C1 segment of cervical spinal cord (tissue), 14 donors: ENCODE measurements at regions not wholly inside any gene's neighbourhood (a gene's known extent, or its start where the extent isn't known, plus 50 kb on each side); places are given as distances from the start of the nearest gene placed in this dataset.
"Not testable (repeated sequence)": the region's sequence is repeated elsewhere in the genome, so short reads cannot be mapped to it uniquely, and the experiment has no call there.

ENCODE experiments used
- DNase-seq, 14 donors: peaks; one replicate each; lab custom pipeline; 2025; lab: John Stamatoyannopoulos, UW

- DNase-seq: no peak
Measured at GRCh38 chr13:111663505-111663904, 343.1 kb downstream of the TEX29 start.

DNA sequence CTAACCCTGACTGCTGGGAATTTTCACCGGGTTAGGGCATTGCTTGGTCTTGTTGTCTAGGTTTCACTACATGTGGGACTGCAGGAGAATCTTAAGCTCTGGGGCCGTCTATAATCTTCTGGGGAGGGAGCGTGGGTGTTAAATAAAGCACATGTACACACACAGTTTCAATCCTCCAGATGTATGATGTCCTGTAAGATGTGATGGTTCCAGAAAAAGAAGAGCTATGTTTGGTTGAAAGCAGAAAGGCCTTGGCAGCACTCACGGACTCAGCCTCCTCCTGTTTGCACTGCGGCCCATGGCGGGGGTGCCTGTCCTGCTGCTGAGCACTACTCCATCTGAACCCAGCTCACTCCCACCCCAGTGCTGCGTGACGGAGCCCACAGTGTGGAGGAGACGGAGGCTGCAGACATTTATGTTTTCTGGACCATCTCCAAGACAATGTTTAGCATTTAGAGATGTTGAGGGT, 343.5 kb downstream of the TEX29 start:
- no peak for DNase-seq

- no peak for DNase-seq
Measured at GRCh38 chr13:111664696-111665095, 344.3 kb downstream of the TEX29 start.

- no peak for DNase-seq
Measured at GRCh38 chr13:111665691-111666095, 345.3 kb downstream of the TEX29 start.

DNA sequence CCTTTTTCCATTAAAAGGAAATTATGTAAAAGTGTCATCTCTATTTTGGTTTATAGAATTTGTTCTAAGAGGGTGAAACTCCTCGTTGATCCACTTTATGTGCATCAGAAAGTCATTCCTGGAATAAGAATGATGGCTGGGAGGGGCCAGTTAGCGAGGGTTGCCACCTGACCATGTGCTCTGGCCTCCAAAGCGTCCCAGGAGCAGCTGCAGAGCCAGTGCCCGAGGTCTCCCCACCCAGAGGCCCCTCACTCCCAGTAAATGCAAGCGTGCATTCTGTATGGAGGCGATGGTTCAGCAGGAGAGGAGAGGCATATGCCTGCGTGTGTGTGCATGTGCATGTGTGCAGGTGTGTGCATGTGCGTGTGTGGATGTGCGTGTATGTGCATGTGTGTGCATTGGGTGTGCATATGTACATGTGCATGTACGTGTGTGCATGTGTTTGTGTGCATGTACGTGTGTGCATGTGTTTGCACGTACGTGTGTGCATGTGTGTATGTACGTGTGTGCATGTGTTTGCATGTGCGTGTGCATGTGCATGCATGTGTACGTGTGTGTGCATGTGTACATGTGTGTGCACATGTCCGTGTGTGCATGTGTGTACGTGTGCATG, 345.8 kb downstream of the TEX29 start:
- no peak for DNase-seq

GRCh38 chr13:111667757-111668156, 347.3 kb downstream of the TEX29 start:
- DNase-seq: no peak

DNA sequence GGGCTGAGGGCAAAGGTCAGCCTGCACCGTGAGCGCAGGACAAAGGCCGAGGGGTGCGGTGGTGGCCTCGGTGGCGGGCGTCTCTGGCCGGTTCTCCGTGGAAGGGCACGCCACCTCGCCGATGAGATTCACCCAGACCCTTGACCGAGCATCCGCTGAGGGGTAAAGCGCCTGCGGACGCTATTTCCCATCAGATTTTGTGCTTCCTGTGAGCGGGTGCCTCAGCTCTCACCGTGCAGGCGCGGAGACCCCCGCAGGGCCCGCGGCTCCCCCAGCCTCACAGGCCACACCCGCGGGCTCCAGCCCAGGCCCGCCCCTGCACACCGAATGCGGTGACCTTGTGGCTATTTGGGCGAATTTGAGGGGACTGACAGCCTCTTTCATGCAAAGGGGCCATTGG, 348.0 kb downstream of the TEX29 start:
- no peak for DNase-seq

GRCh38 chr13:111672198-111672597, 351.8 kb downstream of the TEX29 start:
- not testable (repeated sequence) for DNase-seq

DNA sequence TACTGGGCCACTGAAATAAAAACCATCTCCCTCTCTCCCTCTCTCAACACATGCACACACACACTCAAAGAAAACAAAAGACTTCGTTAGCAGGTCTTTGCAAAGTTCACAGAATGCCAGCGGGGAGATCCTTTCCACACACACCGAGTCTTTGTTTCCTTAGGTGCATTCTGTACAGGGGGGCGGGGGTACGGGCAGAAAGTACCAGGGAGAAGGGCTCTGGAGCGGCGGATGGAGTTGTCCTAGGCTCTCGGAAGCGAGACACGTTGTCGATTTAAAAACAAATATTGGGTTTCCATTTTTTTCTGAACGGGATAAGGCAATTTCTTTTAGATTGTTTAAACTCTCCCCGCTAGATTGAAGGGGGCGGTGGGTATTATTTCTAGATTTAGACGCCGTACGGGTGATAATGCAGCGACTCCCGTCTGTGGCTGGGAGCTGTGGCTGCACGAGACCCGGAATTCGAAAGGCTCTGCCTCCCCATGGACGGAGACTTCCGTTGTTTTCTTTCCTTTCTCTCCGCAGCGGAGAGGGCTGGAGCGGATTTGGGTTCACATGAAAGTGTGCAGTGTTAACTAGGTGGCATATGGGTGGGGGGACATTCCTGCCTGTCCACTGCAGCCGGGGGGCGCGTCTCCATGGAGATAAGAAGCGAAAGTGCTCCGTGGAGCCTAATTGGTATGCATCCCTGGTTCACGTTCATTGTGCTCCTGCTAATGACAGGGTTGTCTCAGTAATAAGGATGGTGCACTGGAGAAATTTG, 357.9 kb downstream of the TEX29 start:
- not testable (repeated sequence) for DNase-seq

DNA sequence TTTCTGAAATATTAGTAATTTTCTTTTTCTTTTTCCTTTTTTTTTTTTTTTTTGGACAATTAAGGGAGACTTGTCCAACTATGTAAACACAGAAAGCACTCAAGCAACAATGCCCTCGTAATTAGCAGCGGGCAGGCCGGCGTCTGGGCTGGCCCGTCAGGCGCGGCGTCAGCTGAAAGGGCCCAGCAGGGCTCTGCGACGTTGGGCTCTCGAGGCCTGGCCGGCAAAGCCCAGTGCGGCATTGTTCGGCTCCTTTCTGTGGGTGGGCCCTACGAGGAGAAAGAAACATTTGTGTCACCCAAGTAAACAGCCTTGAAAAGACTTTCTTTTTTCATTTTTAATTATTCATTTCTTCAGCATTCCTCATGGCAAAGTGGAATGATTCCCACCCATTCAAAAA, 359.2 kb downstream of the TEX29 start:
- DNase-seq: not testable (repeated sequence)

- not testable (repeated sequence) for DNase-seq
Measured at GRCh38 chr13:111680100-111680499, 359.7 kb downstream of the TEX29 start.

DNA sequence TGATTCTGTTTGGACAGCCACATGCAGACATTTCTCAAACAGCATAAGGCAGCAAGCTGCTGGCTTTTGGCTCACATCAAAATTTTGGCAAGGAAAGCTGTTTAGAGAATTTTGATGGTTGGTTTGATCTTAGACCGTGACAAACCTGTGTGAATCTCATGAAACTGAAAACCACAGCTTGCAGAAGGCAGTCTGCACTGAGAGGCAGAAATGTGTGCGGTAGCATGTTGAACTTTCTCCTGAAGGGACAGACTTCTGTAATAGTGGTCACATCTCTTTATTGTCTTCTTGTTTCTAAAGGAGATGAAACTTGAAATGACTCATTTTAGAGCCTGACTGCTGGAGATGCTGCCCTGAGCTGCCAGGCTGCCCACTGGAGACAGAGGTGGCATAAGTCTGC, 371.6 kb downstream of the TEX29 start:
- not testable (repeated sequence) for DNase-seq

- DNase-seq: not testable (repeated sequence)
Measured at GRCh38 chr13:111696121-111696520, 370.8 kb upstream of the SOX1 start.

DNA sequence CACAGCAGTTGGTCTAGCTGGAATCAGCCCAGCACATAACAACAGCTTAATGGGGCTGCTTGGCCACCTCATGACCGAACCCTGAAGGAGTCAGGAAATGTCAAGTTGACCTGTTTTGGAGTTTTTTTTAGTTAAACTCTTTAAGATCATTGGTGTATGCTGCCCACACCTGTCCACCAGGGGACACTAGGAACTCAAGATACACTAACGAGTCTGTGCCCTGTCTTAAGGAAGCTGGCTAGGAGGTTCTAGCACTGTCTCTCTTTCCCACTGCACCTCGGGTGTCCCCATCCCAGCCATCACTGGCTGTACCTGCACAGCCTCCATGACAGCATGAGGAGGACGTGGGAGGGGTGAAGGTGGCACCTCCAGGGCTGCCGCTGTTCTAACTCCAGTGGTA, 364.9 kb upstream of the SOX1 start:
- not testable (repeated sequence) for DNase-seq
